Neural crest cell (in vitro differentiated cells): ENCODE measurements at regions not wholly inside any gene's neighbourhood (a gene's known extent, or its start where the extent isn't known, plus 50 kb on each side); places are given as distances from the start of the nearest gene placed in this dataset.

Experiments
- DNase-seq: peaks from one replicate; pipeline ENCODE4 v3.0.0; 2021; ENCODE audit warnings: low read depth, mixed read lengths, low spot score
- H3K27ac Mint-ChIP-seq: one replicate; pipeline ENCODE4 v1.8.0; 2021; ENCODE audit warnings: mild to moderate bottlenecking, mixed read lengths; ENCODE audit not compliant: unreplicated experiment
- H3K27me3 Mint-ChIP-seq: 2 replicates; pipeline ENCODE4 v1.8.0; 2021; ENCODE audit warnings: low read depth, mild to moderate bottlenecking, mixed read lengths
- H3K36me3 Mint-ChIP-seq: 2 replicates; pipeline ENCODE4 v1.8.0; 2021; ENCODE audit warnings: low read depth, mild to moderate bottlenecking, mixed read lengths
- H3K4me1 Mint-ChIP-seq: 2 replicates; pipeline ENCODE4 v1.8.0; 2021; ENCODE audit warnings: mixed read lengths
- H3K4me3 Mint-ChIP-seq: one replicate; pipeline ENCODE4 v1.8.0; 2021; ENCODE audit warnings: mild to moderate bottlenecking, mixed read lengths
- H3K9me3 Mint-ChIP-seq: 2 replicates; pipeline ENCODE4 v1.8.0; 2021; ENCODE audit warnings: mixed read lengths
- TF ChIP-seq, protein P1 (sequence below): fragments of 200-600 bp; sonication (generic); conservative IDR thresholded peaks from 2 replicates; pipeline ENCODE4 v1.5.0; 2021; ENCODE audit warnings: antibody characterized with exemption, mild to moderate bottlenecking

DNA sequence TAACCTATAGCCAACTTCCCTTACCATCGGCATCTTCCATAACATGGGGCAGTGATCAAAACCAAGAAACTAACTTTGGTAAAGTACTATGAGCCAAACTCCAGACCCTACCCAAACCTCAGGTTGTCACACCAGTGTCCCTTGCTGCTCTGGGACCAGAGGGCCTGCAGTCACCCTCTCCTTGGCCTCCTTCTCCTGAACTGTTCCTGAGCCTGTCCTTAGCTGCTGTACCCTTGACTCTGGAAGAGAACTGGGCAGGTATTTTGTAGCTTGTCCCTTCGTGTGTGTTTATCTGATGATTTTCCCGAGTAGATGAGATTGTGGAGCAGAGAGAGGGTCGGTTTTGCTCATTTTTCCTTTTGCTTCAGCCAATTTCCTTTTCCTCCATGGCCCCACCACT is 240.4 kb downstream of the SYK start:
- Mint-ChIP-seq H3K4me1 (peaks cover 17% of the 10 kb centered on the region), H3K36me3 (no peaks in the 10 kb centered on the region), H3K27me3 (no peaks in the 10 kb centered on the region), H3K9me3 (no peaks in the 10 kb centered on the region), H3K4me3 (no peak overlapping the region), H3K27ac (no peak overlapping the region)
- DNase-seq: no peak
- TF ChIP-seq, protein P1, sequence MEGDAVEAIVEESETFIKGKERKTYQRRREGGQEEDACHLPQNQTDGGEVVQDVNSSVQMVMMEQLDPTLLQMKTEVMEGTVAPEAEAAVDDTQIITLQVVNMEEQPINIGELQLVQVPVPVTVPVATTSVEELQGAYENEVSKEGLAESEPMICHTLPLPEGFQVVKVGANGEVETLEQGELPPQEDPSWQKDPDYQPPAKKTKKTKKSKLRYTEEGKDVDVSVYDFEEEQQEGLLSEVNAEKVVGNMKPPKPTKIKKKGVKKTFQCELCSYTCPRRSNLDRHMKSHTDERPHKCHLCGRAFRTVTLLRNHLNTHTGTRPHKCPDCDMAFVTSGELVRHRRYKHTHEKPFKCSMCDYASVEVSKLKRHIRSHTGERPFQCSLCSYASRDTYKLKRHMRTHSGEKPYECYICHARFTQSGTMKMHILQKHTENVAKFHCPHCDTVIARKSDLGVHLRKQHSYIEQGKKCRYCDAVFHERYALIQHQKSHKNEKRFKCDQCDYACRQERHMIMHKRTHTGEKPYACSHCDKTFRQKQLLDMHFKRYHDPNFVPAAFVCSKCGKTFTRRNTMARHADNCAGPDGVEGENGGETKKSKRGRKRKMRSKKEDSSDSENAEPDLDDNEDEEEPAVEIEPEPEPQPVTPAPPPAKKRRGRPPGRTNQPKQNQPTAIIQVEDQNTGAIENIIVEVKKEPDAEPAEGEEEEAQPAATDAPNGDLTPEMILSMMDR: no peak

GRCh38 chr9:91042541-91042940 is 240.9 kb downstream of the SYK start:
- Mint-ChIP-seq H3K27me3 (peaks cover 3% of the 10 kb centered on the region), H3K27ac (no peak overlapping the region), H3K36me3 (no peaks in the 10 kb centered on the region), H3K4me3 (no peak overlapping the region), H3K4me1 (peaks cover 12% of the 10 kb centered on the region), H3K9me3 (no peaks in the 10 kb centered on the region)
- no peak for DNase-seq
- TF ChIP-seq, protein P1: no peak

DNA sequence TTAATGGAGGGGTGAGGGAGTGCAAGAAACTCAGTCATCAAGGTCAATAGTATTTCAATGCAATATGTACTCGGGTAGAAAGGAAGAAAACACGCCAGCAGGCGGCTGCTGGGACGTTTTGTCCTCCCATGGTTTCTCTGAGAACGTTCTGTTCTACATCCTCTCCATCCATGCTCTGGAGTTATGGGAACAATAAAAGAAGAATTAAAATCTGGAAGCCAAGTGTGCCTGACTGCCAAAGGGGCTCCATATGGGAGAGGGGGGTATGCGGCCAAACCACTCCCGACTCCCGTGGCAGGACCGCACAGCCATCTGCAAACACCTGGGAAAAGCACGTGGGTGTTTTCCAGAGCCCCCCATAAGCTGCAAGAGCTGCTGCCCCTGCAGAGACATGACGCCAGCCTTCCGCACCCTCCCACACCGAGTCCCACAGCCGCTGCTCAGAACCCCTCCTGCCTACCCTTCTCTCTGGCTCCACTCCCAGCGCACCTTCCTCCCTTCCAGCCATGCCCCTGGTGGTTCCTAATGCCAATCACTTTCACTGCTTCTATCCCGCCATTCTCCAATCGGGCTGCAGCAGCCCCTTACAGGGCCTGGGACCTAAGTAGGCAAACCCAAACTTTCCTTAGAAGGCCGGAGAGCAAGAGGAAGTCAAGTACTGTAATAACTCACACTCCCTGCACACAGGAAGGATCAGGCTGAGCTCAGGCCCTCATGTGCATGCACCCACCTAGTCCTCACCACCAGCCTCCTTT is 241.6 kb downstream of the SYK start:
- no peaks in the 10 kb centered on the region for H3K9me3 Mint-ChIP-seq
- TF ChIP-seq, protein P1: no peak
- H3K36me3 Mint-ChIP-seq: no peaks in the 10 kb centered on the region
- DNase-seq: no peak
- H3K4me3 Mint-ChIP-seq: no peak overlapping the region
- H3K27me3 Mint-ChIP-seq: peaks cover 7% of the 10 kb centered on the region
- peaks cover 6% of the 10 kb centered on the region for H3K4me1 Mint-ChIP-seq
- H3K27ac Mint-ChIP-seq: no peak overlapping the region

- no peaks in the 10 kb centered on the region for H3K9me3 Mint-ChIP-seq
Measured at GRCh38 chr9:91043811-91044175, 242.2 kb downstream of the SYK start.

GRCh38 chr9:91044354-91044753 is 242.7 kb downstream of the SYK start:
- H3K27ac Mint-ChIP-seq: no peak overlapping the region
- peaks cover 10% of the 10 kb centered on the region for H3K4me1 Mint-ChIP-seq
- H3K27me3 Mint-ChIP-seq: peaks cover 10% of the 10 kb centered on the region
- TF ChIP-seq, protein P1: no peak
- H3K36me3 Mint-ChIP-seq: no peaks in the 10 kb centered on the region
- no peaks in the 10 kb centered on the region for H3K9me3 Mint-ChIP-seq
- H3K4me3 Mint-ChIP-seq: no peak overlapping the region
- DNase-seq: no peak

More at GRCh38 chr9:91043811-91044175, 242.2 kb downstream of the SYK start:
- Mint-ChIP-seq H3K4me1 (peaks cover 6% of the 10 kb centered on the region), H3K4me3 (no peak overlapping the region), H3K27ac (peak overlapping the region; percentile 15), H3K36me3 (no peaks in the 10 kb centered on the region), H3K27me3 (peaks cover 10% of the 10 kb centered on the region)
- DNase-seq: no peak
- TF ChIP-seq, protein P1: no peak
